Neural cell (in vitro differentiated cells): ENCODE measurements at regions not wholly inside any gene's neighbourhood (a gene's known extent, or its start where the extent isn't known, plus 50 kb on each side); places are given as distances from the start of the nearest gene placed in this dataset.

Experiments
- H2AFZ ChIP-seq: fragments of 200-600, 300-800 bp; sonication (generic), shearing (Covaris generic); 2 replicates; pipeline ENCODE4 v1.6.0; 2014; ENCODE audit warnings: low read depth, mild to moderate bottlenecking, antibody characterized with exemption, low read length, moderate library complexity
- H3F3A ChIP-seq: fragments of 200-600 bp; shearing (Covaris generic); 2 replicates; pipeline ENCODE4 v1.6.1; 2016; ENCODE audit warnings: mild to moderate bottlenecking, moderate library complexity, mixed read lengths, antibody characterized with exemption, low read length; ENCODE audit not compliant: insufficient read depth, poor library complexity, severe bottlenecking
- H3K27ac ChIP-seq: fragments of 200-600, 300-800 bp; sonication (generic), shearing (Covaris generic); 2 replicates; pipeline ENCODE4 v1.5.1; 2014; ENCODE audit warnings: mild to moderate bottlenecking, low read length, moderate library complexity
- H3K27me3 ChIP-seq: fragments of 300-800, 200-600 bp; sonication (generic), shearing (Covaris generic); 2 replicates; pipeline ENCODE4 v1.6.0; 2014; ENCODE audit warnings: mild to moderate bottlenecking, low read depth, low read length, moderate library complexity; ENCODE audit not compliant: insufficient read depth
- H3K36me3 ChIP-seq: fragments of 300-800, 200-600 bp; sonication (generic), shearing (Covaris generic); 2 replicates; pipeline ENCODE4 v1.5.1; 2014; ENCODE audit warnings: mild to moderate bottlenecking, antibody characterized with exemption, low read length, moderate library complexity; ENCODE audit not compliant: insufficient read depth
- H3K4me2 ChIP-seq: fragments of 300-800, 200-600 bp; sonication (generic), shearing (Covaris generic); 2 replicates; pipeline ENCODE4 v1.6.0; 2014; ENCODE audit warnings: mild to moderate bottlenecking, low read length
- H3K4me3 ChIP-seq: fragments of 300-800, 200-600 bp; sonication (generic), shearing (Covaris generic); 2 replicates; pipeline ENCODE4 v1.5.1; 2014; ENCODE audit warnings: mild to moderate bottlenecking, low read length, moderate library complexity
- H3K79me2 ChIP-seq: fragments of 200-600 bp; shearing (Covaris generic); replicated peaks from 2 replicates; pipeline ENCODE4 v1.6.0; 2014; ENCODE audit warnings: mild to moderate bottlenecking, low read length, moderate library complexity; ENCODE audit not compliant: insufficient read depth
- H3K9ac ChIP-seq: fragments of 300-800, 200-600 bp; sonication (generic), shearing (Covaris generic); 2 replicates; pipeline ENCODE4 v1.6.1; 2016; ENCODE audit warnings: mild to moderate bottlenecking, low read length, mixed read lengths
- H3K9me2 ChIP-seq: fragments of 200-600 bp; shearing (Covaris generic); 2 replicates; pipeline ENCODE4 v1.6.1; 2016; ENCODE audit warnings: mild to moderate bottlenecking, low read length, mixed read lengths; ENCODE audit not compliant: insufficient read depth
- H3K9me3 ChIP-seq: fragments of 200-600, 300-800 bp; sonication (generic), shearing (Covaris generic); 2 replicates; pipeline ENCODE4 v1.6.1; 2016; ENCODE audit warnings: mild to moderate bottlenecking, mixed run types, low read length, moderate library complexity, mixed read lengths
- H4K20me1 ChIP-seq: fragments of 200-600 bp; shearing (Covaris generic); 2 replicates; pipeline ENCODE4 v1.6.1; 2016; ENCODE audit warnings: mild to moderate bottlenecking, mixed run types; ENCODE audit not compliant: insufficient read depth
- CTCF ChIP-seq: fragments of 450-650 bp; IDR thresholded peaks from 2 replicates; pipeline ENCODE4 v1.5.1; 2014; ENCODE audit warnings: antibody characterized with exemption, mild to moderate bottlenecking, moderate library complexity; ENCODE audit not compliant: poor library complexity, severe bottlenecking
- EP300 ChIP-seq: fragments of 450-650 bp; conservative IDR thresholded peaks from 2 replicates; pipeline ENCODE4 v1.6.1; 2014; ENCODE audit warnings: antibody characterized with exemption, mild to moderate bottlenecking, moderate library complexity; ENCODE audit not compliant: poor library complexity, severe bottlenecking
- EZH2 ChIP-seq: fragments of 200-600, 300-800 bp; shearing (Covaris generic), sonication (generic); IDR thresholded peaks from 2 replicates; pipeline ENCODE4 v1.6.1; 2014; ENCODE audit warnings: antibody characterized with exemption, low read length, borderline replicate concordance, mild to moderate bottlenecking; ENCODE audit not compliant: insufficient read depth, poor library complexity, severe bottlenecking
- MXI1 ChIP-seq: fragments of 450-650 bp; conservative IDR thresholded peaks from 2 replicates; pipeline ENCODE4 v1.6.1; 2014; ENCODE audit warnings: antibody characterized with exemption, mild to moderate bottlenecking; ENCODE audit not compliant: poor library complexity, severe bottlenecking
- POLR2AphosphoS5 ChIP-seq: IDR thresholded peaks from 2 replicates; pipeline ENCODE4 v1.6.1; 2012
- RAD21 ChIP-seq: fragments of 450-650 bp; conservative IDR thresholded peaks from 2 replicates; pipeline ENCODE4 v1.6.1; 2014; ENCODE audit warnings: antibody characterized with exemption, mild to moderate bottlenecking, moderate library complexity
- REST ChIP-seq: IDR thresholded peaks from 2 replicates; pipeline ENCODE4 v1.6.1; 2012; ENCODE audit warnings: borderline replicate concordance
- SMC3 ChIP-seq: fragments of 450-650 bp; conservative IDR thresholded peaks from 2 replicates; pipeline ENCODE4 v1.6.1; 2014; ENCODE audit warnings: antibody characterized with exemption, mild to moderate bottlenecking, moderate library complexity; ENCODE audit not compliant: poor library complexity
- TAF1 ChIP-seq: IDR thresholded peaks from 2 replicates; pipeline ENCODE4 v1.6.1; 2012; ENCODE audit warnings: low read depth

GRCh38 chr13:111965466-111966214, 101.3 kb upstream of the SOX1 start:
- no peaks in the 10 kb centered on the region for H3K9me3 ChIP-seq
- H3K9me2 ChIP-seq = no peaks in the 10 kb centered on the region
- H3K4me2 ChIP-seq = no peak overlapping the region
- H3K9ac ChIP-seq = no peak overlapping the region
- TF ChIP-seq EP300 (no peak), POLR2AphosphoS5 (no peak), RAD21 (no peak)
- H3K27me3 ChIP-seq = no peaks in the 10 kb centered on the region
- H4K20me1 ChIP-seq = no peaks in the 10 kb centered on the region
- no peaks in the 10 kb centered on the region for H3K36me3 ChIP-seq
- no peaks in the 10 kb centered on the region for H3F3A ChIP-seq
- no peak overlapping the region for H2AFZ ChIP-seq
- no peak overlapping the region for H3K4me3 ChIP-seq
- H3K79me2 ChIP-seq = no peaks in the 10 kb centered on the region
- no peak overlapping the region for H3K27ac ChIP-seq

GRCh38 chr13:111966933-111967332, 100.0 kb upstream of the SOX1 start:
- Histone ChIP-seq H3K79me2 (no peaks in the 10 kb centered on the region), H2AFZ (no peak overlapping the region), H4K20me1 (no peaks in the 10 kb centered on the region), H3K27me3 (no peaks in the 10 kb centered on the region), H3K4me2 (no peak overlapping the region), H3K27ac (no peak overlapping the region), H3F3A (no peaks in the 10 kb centered on the region), H3K4me3 (no peak overlapping the region), H3K9me3 (no peaks in the 10 kb centered on the region), H3K9ac (no peak overlapping the region), H3K36me3 (no peaks in the 10 kb centered on the region), H3K9me2 (no peaks in the 10 kb centered on the region)
- no peak for TF ChIP-seq TAF1
- no peak for TF ChIP-seq MXI1
- no peak for TF ChIP-seq EP300
- no peak for TF ChIP-seq POLR2AphosphoS5
- TF ChIP-seq REST = no peak
- TF ChIP-seq SMC3 = no peak
- TF ChIP-seq EZH2 = no peak
- TF ChIP-seq RAD21 = no peak
- TF ChIP-seq CTCF = no peak
